ENCODE measurements at regions not wholly inside any gene's neighbourhood (a gene's known extent, or its start where the extent isn't known, plus 50 kb on each side); places are given as distances from the start of the nearest gene placed in this dataset.
"Not testable (repeated sequence)": the region's sequence is repeated elsewhere in the genome, so short reads cannot be mapped to it uniquely, and the experiment has no call there.

- DNase-seq (ENCODE audit: low read depth in 2 of 2, low spot score in 1 of 2): no peak
These were observed 468.6 kb upstream of the ZMIZ1 start for GRCh38 chr10:78600121-78600665.

- no peak for DNase-seq (ENCODE audit: low read depth in 2 of 2, low spot score in 1 of 2)
These were observed 468.0 kb upstream of the ZMIZ1 start for GRCh38 chr10:78600740-78601139.

GRCh38 chr10:78602201-78602932 lies 466.4 kb upstream of the ZMIZ1 start:
- no peak for DNase-seq (ENCODE audit: low read depth in 2 of 2, low spot score in 1 of 2)

- DNase-seq (ENCODE audit: low read depth in 2 of 2, low spot score in 1 of 2): no peak
These were observed 464.5 kb upstream of the ZMIZ1 start for GRCh38 chr10:78604286-78604685.

- no peak for DNase-seq (ENCODE audit: low read depth in 2 of 2, low spot score in 1 of 2)
These were observed 464.0 kb upstream of the ZMIZ1 start for GRCh38 chr10:78604721-78605120.

- no peak for DNase-seq (ENCODE audit: low read depth in 2 of 2, low spot score in 1 of 2)
These were observed 462.9 kb upstream of the ZMIZ1 start for GRCh38 chr10:78605800-78606350.

- DNase-seq (ENCODE audit: low read depth in 2 of 2, low spot score in 1 of 2): not testable (repeated sequence)
These were observed 462.0 kb upstream of the ZMIZ1 start for GRCh38 chr10:78606766-78607165.

GRCh38 chr10:78609976-78610375 lies 458.8 kb upstream of the ZMIZ1 start:
- no peak for DNase-seq (ENCODE audit: low read depth in 2 of 2, low spot score in 1 of 2)

- no peak for DNase-seq (ENCODE audit: low read depth in 2 of 2, low spot score in 1 of 2)
These were observed 455.6 kb upstream of the ZMIZ1 start for GRCh38 chr10:78613132-78613531.

- DNase-seq (ENCODE audit: low read depth in 2 of 2, low spot score in 1 of 2): no peak
These were observed 454.5 kb upstream of the ZMIZ1 start for GRCh38 chr10:78614267-78614666.

- DNase-seq (ENCODE audit: low read depth in 2 of 2, low spot score in 1 of 2): no peak
These were observed 454.0 kb upstream of the ZMIZ1 start for GRCh38 chr10:78614744-78615143.

GRCh38 chr10:78616125-78616695 lies 452.6 kb upstream of the ZMIZ1 start:
- DNase-seq (ENCODE audit: low read depth in 2 of 2, low spot score in 1 of 2): no peak

GRCh38 chr10:78617115-78617514 lies 451.7 kb upstream of the ZMIZ1 start:
- no peak for DNase-seq (ENCODE audit: low read depth in 2 of 2, low spot score in 1 of 2)

- DNase-seq (ENCODE audit: low read depth in 2 of 2, low spot score in 1 of 2): no peak
These were observed 451.1 kb upstream of the ZMIZ1 start for GRCh38 chr10:78617631-78618030.

GRCh38 chr10:78618050-78618449 lies 450.7 kb upstream of the ZMIZ1 start:
- no peak for DNase-seq (ENCODE audit: low read depth in 2 of 2, low spot score in 1 of 2)

- no peak for DNase-seq (ENCODE audit: low read depth in 2 of 2, low spot score in 1 of 2)
These were observed 449.5 kb upstream of the ZMIZ1 start for GRCh38 chr10:78619115-78619851.

- DNase-seq (ENCODE audit: low read depth in 2 of 2, low spot score in 1 of 2): no peak
These were observed 448.9 kb upstream of the ZMIZ1 start for GRCh38 chr10:78619896-78620295.

- DNase-seq (ENCODE audit: low read depth in 2 of 2, low spot score in 1 of 2): no peak
These were observed 447.6 kb upstream of the ZMIZ1 start for GRCh38 chr10:78620985-78621799.

GRCh38 chr10:78623578-78624215 lies 445.1 kb upstream of the ZMIZ1 start:
- no peak for DNase-seq (ENCODE audit: low read depth in 2 of 2, low spot score in 1 of 2)

- DNase-seq (ENCODE audit: low read depth in 2 of 2, low spot score in 1 of 2): no peak
These were observed 444.0 kb upstream of the ZMIZ1 start for GRCh38 chr10:78624791-78625190.
